ENCODE measurements at regions not wholly inside any gene's neighbourhood (a gene's known extent, or its start where the extent isn't known, plus 50 kb on each side); places are given as distances from the start of the nearest gene placed in this dataset.

DNA sequence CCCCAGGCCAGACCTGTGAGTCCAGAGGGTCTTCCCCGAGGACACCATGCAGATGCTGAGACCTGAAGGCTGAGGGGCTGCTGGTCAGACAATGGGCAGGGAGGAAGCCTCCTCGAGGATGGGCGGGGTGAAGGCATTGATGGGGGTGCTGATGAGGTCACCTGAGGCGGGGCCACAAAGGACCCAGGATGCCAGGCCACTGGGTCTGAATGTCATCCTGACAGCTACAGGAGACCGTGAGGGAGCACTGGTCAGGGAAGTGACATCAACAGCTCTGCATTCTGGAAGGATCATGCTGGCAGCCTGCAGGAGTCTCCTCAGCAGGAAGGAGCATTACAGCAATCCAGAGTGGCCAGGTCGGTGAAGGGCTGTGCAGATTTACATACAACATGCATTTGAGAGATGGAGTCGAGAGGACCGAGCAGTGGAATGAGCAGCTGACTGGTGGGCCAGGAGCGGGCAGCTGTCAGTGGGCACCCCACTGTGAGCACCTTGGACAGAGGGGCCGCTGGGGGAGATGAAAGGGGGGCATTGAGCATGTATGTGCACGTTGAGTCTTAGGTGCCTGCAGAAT, 77.7 kb upstream of the ADAMTS2 start:
- Histone ChIP-seq H3K79me2 (ENCODE audit: low read depth) (no peaks in the 10 kb centered on the region), H3K36me3 (no peaks in the 10 kb centered on the region), H3K9ac (no peak overlapping the region), H3K4me1 (no peaks in the 10 kb centered on the region), H3K27ac (no peak overlapping the region), H4K20me1 (ENCODE audit: low read depth) (no peaks in the 10 kb centered on the region), H2AFZ (replicated peaks) (no peak overlapping the region), H3F3A (ENCODE audit: low read depth) (no peaks in the 10 kb centered on the region), H3K4me3 (no peak overlapping the region), H3K9me3 (ENCODE audit: low read depth) (no peaks in the 10 kb centered on the region), H3K27me3 (no peaks in the 10 kb centered on the region), H3K4me2 (no peak overlapping the region)
- no peak for TF ChIP-seq EZH2phosphoT487 (IDR thresholded peaks at IDR 0.05)
- Mint-ChIP-seq H3K27me3 (ENCODE audit: insufficient read depth, low read depth) (peaks cover 2% of the 10 kb centered on the region), H3K27ac (no peak overlapping the region), H3K4me3 (no peak overlapping the region), H3K9me3 (no peaks in the 10 kb centered on the region), H3K4me1 (peaks cover 3% of the 10 kb centered on the region), H3K36me3 (no peaks in the 10 kb centered on the region)
- no peak for DNase-seq (ENCODE audit: low spot score)

DNA sequence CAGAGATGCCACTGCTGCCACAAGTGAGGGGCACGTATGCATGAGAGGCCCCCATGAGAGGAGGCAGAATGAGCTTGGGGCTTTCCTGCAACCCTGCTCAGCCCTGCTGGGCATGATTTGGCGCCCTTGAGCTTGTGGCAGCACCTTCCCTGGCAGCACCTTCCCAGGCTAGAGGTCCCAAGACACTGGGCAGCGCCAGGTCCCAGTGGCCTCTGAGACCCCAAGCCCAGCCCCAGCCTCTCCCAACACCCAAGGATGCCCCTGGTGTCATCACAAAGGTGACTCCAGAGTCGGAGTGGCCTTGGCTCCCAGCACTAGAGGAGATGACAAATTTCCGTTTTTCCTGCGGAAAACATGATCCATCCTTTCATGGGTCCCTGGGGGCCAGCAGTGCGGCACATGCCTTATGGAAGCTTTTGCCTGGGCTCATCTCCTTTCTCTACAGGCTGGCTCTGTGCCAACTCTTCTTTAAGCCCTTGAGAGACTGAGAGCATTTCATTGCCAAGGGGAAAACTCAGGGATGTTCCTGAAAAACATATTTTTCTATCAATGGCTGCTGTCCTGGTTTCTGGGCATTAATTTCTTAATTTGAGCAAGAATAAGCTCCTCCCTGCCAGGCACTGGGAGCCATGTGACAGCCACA, 77.1 kb upstream of the ADAMTS2 start:
- no peak overlapping the region for H3K4me2 ChIP-seq
- Mint-ChIP-seq H3K27me3 (ENCODE audit: insufficient read depth, low read depth) (peaks cover 2% of the 10 kb centered on the region), H3K9me3 (no peaks in the 10 kb centered on the region), H3K27ac (no peak overlapping the region), H3K36me3 (no peaks in the 10 kb centered on the region), H3K4me1 (peaks cover 5% of the 10 kb centered on the region), H3K4me3 (no peak overlapping the region)
- no peak overlapping the region for H3K27ac ChIP-seq
- no peak for DNase-seq (ENCODE audit: low spot score)
- no peaks in the 10 kb centered on the region for H4K20me1 ChIP-seq (ENCODE audit: low read depth)
- no peak overlapping the region for H3K9ac ChIP-seq
- no peaks in the 10 kb centered on the region for H3F3A ChIP-seq (ENCODE audit: low read depth)
- no peak for TF ChIP-seq EZH2 (IDR thresholded peaks at IDR 0.05)
- TF ChIP-seq EZH2phosphoT487 (IDR thresholded peaks at IDR 0.05): no peak
- no peak for TF ChIP-seq CTCF (IDR thresholded peaks at IDR 0.05)
- no peaks in the 10 kb centered on the region for H3K9me3 ChIP-seq (ENCODE audit: low read depth)
- H3K4me1 ChIP-seq: no peaks in the 10 kb centered on the region
- H3K4me3 ChIP-seq: no peak overlapping the region
- no peaks in the 10 kb centered on the region for H3K27me3 ChIP-seq
- H3K36me3 ChIP-seq: no peaks in the 10 kb centered on the region
- no peak overlapping the region for H2AFZ ChIP-seq (replicated peaks)
- H3K79me2 ChIP-seq (ENCODE audit: low read depth): no peaks in the 10 kb centered on the region

DNA sequence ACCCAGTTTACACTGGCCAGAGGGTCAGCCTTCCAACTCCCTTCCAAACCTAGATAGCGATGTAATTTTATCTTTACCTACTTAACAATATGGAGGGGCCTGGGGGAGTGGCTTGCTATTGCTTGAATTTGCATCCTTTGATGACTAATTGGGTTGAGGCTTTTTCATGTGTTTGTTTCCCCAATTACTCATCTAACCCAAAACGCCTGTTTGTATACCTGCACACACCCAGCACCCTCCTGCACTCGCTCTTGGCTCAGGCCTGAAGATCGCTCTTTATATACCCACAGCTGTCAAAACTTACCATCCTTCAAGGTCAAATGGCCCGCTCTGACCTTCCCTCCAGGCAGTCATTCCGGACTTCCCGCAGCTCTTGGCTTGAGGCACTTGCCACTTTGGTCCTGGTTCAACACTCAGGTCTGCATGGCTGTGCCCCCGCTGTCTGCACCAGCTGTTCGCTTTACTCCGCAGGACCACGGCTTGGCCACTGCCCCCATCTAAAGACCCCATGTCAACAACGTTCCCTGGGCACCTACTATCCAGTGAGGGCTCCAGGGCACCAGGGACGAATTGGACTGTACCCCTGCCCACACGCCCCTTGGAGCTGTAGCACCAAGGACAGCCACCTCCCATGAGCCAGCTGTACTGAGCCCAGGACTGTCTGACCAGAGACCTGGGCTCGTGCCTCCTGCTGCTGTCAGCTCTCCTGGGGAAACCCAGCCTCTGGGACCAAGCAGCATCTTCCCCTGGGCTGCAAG, 76.1 kb upstream of the ADAMTS2 start:
- Mint-ChIP-seq H3K4me3 (no peak overlapping the region), H3K36me3 (no peaks in the 10 kb centered on the region), H3K27ac (no peak overlapping the region), H3K4me1 (peaks cover 10% of the 10 kb centered on the region), H3K9me3 (no peaks in the 10 kb centered on the region), H3K27me3 (ENCODE audit: insufficient read depth, low read depth) (peaks cover under 1% of the 10 kb centered on the region)
- Histone ChIP-seq H2AFZ (replicated peaks) (no peak overlapping the region), H3K4me1 (no peaks in the 10 kb centered on the region), H3K4me3 (no peak overlapping the region), H3K9ac (no peak overlapping the region), H4K20me1 (ENCODE audit: low read depth) (no peaks in the 10 kb centered on the region), H3K9me3 (ENCODE audit: low read depth) (no peaks in the 10 kb centered on the region), H3K36me3 (no peaks in the 10 kb centered on the region), H3K27ac (no peak overlapping the region), H3K79me2 (ENCODE audit: low read depth) (no peaks in the 10 kb centered on the region), H3K27me3 (no peaks in the 10 kb centered on the region), H3F3A (ENCODE audit: low read depth) (no peaks in the 10 kb centered on the region), H3K4me2 (no peak overlapping the region)
- DNase-seq (ENCODE audit: low spot score): no peak
- no peak for TF ChIP-seq EZH2 (IDR thresholded peaks at IDR 0.05)
- no peak for TF ChIP-seq CTCF (IDR thresholded peaks at IDR 0.05)
- no peak for TF ChIP-seq EZH2phosphoT487 (IDR thresholded peaks at IDR 0.05)

DNA sequence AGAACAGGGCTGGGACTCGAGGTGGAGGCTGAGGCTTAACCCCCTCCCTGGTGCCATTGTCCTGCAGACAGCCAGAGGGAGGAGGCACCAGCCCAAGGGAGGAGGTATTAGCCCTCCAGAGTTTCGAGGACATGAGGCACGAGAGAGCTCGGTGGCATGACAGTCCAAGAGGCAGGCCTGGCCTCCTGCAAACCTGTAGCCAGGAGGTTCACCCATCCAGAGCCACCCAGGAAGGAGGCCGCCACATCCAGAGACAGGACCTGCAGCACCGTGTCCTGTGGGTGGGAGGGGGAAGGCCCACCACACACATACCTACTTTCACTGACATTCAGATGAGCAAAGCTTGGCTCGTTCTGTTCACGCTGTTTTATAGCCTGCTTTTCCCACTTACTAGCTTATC, 75.2 kb upstream of the ADAMTS2 start:
- Histone ChIP-seq H3K4me1 (no peaks in the 10 kb centered on the region), H3K4me3 (no peak overlapping the region), H3K36me3 (no peaks in the 10 kb centered on the region), H4K20me1 (ENCODE audit: low read depth) (no peaks in the 10 kb centered on the region), H3F3A (ENCODE audit: low read depth) (no peaks in the 10 kb centered on the region), H3K4me2 (no peak overlapping the region), H3K79me2 (ENCODE audit: low read depth) (no peaks in the 10 kb centered on the region), H3K27me3 (no peaks in the 10 kb centered on the region), H3K27ac (no peak overlapping the region), H3K9ac (no peak overlapping the region), H2AFZ (replicated peaks) (no peak overlapping the region), H3K9me3 (ENCODE audit: low read depth) (no peaks in the 10 kb centered on the region)
- no peak for TF ChIP-seq EZH2phosphoT487 (IDR thresholded peaks at IDR 0.05)
- no peak for TF ChIP-seq CTCF (IDR thresholded peaks at IDR 0.05)
- TF ChIP-seq EZH2 (IDR thresholded peaks at IDR 0.05): no peak
- H3K36me3 Mint-ChIP-seq: no peaks in the 10 kb centered on the region
- no peak overlapping the region for H3K27ac Mint-ChIP-seq
- H3K27me3 Mint-ChIP-seq (ENCODE audit: insufficient read depth, low read depth): peaks cover 2% of the 10 kb centered on the region
- H3K4me1 Mint-ChIP-seq: peaks cover 10% of the 10 kb centered on the region
- DNase-seq (ENCODE audit: low spot score): no peak
- H3K4me3 Mint-ChIP-seq: no peak overlapping the region
- no peaks in the 10 kb centered on the region for H3K9me3 Mint-ChIP-seq

Measured in neural progenitor cell (in vitro differentiated cells).